GM21737 (cell line): ENCODE measurements at regions not wholly inside any gene's neighbourhood (a gene's known extent, or its start where the extent isn't known, plus 50 kb on each side); places are given as distances from the start of the nearest gene placed in this dataset.

ENCODE experiments used
- ATAC-seq: cut with Tn5 transposase; IDR thresholded peaks from one replicate; pipeline ENCODE4 v1.9.1; 2021; ENCODE audit warnings: mild to moderate bottlenecking, moderate library complexity; ENCODE audit not compliant: unreplicated experiment

GRCh38 chr6:133820208-133820607 lies 68.7 kb upstream of the TCF21 start:
- ATAC-seq, result no peak

GRCh38 chr6:133827766-133828165 lies 61.1 kb upstream of the TCF21 start:
- no peak for ATAC-seq

GRCh38 chr6:133833949-133834359 lies 55.0 kb upstream of the TCF21 start:
- ATAC-seq, result no peak

DNA sequence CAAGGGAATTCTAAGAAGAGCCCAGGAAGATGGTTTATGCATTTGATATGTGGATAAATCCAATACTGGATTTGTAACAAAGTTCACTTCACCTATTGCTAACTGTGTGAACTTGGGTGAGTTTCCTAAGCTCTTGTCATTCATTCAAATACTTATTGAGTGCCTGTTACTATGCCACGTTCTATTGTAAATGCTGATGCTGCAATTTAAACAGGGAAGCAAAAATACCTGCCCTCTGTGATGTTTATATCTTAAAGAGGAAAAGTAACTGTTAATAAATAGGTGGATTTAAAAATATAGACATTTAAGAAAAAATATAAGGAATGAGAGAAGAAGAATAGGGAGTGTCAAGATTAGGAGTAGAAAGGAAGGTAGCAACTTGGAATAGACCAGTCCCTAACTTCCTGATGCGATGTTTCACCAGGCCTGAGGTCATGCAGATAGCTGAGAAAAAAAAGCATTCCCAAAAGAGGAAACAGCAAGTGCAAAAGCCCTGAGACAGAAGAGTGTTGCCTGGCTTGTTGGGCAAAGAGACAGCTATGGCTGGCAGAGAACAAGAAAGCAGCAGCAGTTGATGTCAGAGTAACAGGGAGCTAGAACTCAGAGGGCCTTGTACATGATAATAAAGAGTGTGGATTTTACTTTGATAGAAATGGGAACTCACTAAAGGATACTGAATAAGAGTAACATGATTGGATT lies 54.3 kb upstream of the TCF21 start:
- ATAC-seq, result no peak

GRCh38 chr6:133835901-133836300 lies 53.0 kb upstream of the TCF21 start:
- ATAC-seq, result no peak

GRCh38 chr6:133837801-133838349 lies 51.0 kb upstream of the TCF21 start:
- no peak for ATAC-seq
